HFF-Myc (cell line): ENCODE measurements at regions not wholly inside any gene's neighbourhood (a gene's known extent, or its start where the extent isn't known, plus 50 kb on each side); places are given as distances from the start of the nearest gene placed in this dataset.
A peak's percentile ranks its signal among the peaks of the same experiment; 100 is the strongest.
"Not testable (repeated sequence)": the region's sequence is repeated elsewhere in the genome, so short reads cannot be mapped to it uniquely, and the experiment has no call there.

ENCODE experiments used
- DNase-seq: peaks from one replicate; pipeline ENCODE4 v3.0.0-alpha.2; 2011; ENCODE audit warnings: low read depth; ENCODE audit errors: extremely low read depth
- H3K4me3 ChIP-seq: replicated peaks from 2 replicates; pipeline ENCODE4 v1.5.1; 2011; ENCODE audit warnings: low read depth, mild to moderate bottlenecking, control low read depth, low read length
- TF ChIP-seq, protein P1 (sequence below): IDR thresholded peaks from 2 replicates; pipeline ENCODE4 v1.5.1; 2012; ENCODE audit warnings: mild to moderate bottlenecking, low read depth, low read length, control low read depth; ENCODE audit errors: missing control alignments

- DNase-seq = no peak
- H3K4me3 ChIP-seq = no peak overlapping the region
- TF ChIP-seq, protein P1, sequence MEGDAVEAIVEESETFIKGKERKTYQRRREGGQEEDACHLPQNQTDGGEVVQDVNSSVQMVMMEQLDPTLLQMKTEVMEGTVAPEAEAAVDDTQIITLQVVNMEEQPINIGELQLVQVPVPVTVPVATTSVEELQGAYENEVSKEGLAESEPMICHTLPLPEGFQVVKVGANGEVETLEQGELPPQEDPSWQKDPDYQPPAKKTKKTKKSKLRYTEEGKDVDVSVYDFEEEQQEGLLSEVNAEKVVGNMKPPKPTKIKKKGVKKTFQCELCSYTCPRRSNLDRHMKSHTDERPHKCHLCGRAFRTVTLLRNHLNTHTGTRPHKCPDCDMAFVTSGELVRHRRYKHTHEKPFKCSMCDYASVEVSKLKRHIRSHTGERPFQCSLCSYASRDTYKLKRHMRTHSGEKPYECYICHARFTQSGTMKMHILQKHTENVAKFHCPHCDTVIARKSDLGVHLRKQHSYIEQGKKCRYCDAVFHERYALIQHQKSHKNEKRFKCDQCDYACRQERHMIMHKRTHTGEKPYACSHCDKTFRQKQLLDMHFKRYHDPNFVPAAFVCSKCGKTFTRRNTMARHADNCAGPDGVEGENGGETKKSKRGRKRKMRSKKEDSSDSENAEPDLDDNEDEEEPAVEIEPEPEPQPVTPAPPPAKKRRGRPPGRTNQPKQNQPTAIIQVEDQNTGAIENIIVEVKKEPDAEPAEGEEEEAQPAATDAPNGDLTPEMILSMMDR = no peak
Observed at GRCh38 chr21:18826562-18826961, 423.0 kb upstream of the TMPRSS15 start.

- H3K4me3 ChIP-seq = no peak overlapping the region
- DNase-seq = no peak
- TF ChIP-seq, protein P1 = no peak
Observed at GRCh38 chr21:18831942-18832676, 428.5 kb upstream of the TMPRSS15 start.

- TF ChIP-seq, protein P1 = no peak
- no peak overlapping the region for H3K4me3 ChIP-seq
- no peak for DNase-seq
Observed at GRCh38 chr21:18832950-18833349, 429.4 kb upstream of the TMPRSS15 start.

DNA sequence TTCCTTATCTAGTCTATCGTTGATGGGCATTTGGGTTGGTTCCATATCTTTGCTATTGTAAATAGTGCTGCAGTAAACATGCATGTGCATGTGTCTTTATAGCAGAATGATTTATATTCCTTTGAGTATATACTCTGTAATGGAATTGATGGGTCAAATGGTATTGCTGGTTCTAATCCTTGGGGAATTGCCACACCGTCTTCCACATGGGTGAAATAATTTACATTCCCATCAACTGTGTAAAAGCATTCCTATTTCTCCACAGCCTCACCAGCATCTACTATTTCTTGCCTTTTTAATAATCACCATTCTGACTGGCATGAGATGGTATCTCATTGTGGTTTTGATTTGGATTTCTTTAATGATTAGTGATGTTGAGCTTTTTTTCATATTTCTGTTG, 430.5 kb upstream of the TMPRSS15 start:
- H3K4me3 ChIP-seq, DNase-seq: not testable (repeated sequence)

DNA sequence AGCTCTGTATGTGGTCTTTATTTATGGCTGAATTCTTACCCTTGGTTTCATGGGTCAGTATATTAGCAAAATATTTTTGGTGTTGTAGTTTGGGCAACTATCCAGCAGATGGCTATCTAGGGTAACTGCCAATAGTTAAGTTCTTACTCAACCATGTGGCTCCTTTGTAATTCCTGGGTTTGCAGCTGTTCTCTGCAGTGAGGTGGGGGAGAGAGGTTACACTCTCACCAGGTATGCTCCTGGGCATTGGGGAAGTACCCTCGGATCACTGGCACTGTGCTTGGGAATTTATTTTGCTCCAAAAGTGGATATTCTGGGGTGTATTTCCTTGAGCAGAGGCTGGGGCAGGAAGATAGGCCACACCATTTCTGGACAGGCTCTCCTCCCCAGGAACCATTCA, 436.7 kb upstream of the TMPRSS15 start:
- no peak for DNase-seq
- H3K4me3 ChIP-seq = no peak overlapping the region
- TF ChIP-seq, protein P1 = peak; percentile 6

- DNase-seq, H3K4me3 ChIP-seq: not testable (repeated sequence)
Observed at GRCh38 chr21:18857606-18858005, 454.0 kb upstream of the TMPRSS15 start.

DNA sequence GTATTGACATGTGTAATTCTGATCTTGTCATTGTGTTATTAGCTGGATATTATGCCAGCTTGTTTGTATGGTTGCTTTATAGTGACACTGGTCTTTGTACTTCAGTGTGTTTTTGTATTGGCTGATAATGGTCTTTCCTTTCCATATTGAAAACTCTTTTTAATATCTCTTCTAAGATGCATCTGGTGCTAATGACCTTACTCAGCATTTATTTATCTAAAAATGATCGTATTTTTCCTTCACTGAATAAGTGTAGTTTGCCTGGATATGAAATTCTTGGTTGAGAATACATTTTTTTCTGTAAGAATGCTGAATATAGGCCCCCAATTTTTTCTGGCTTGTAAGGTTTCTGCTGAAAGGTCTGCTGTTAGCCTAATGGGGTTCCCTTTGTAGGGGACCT, 465.5 kb upstream of the TMPRSS15 start:
- no peak overlapping the region for H3K4me3 ChIP-seq
- no peak for DNase-seq
- TF ChIP-seq, protein P1 = no peak

DNA sequence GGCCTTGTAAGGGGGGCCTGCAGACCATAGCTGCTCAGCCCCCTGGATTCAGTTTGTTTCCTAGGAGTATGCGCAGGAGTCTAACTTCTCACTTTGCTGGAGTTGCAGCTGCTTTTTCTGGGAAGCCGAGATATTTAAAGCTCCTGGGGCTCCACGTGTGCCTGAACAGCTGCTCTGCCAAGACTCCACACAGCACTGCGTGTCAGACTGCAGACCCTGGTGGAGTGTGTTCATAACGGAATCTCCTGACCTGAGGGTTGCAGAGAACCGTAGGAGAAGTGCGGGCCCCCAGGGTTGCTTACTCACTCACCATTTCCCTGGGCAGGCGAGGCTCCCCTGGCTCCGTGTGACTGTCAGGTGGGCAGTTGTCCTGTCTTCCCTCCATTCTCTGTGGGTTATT, 474.3 kb upstream of the TMPRSS15 start:
- no peak overlapping the region for H3K4me3 ChIP-seq
- TF ChIP-seq, protein P1 = no peak
- DNase-seq = no peak
